Aorta (tissue), 5 donors: ENCODE measurements at regions not wholly inside any gene's neighbourhood (a gene's known extent, or its start where the extent isn't known, plus 50 kb on each side); places are given as distances from the start of the nearest gene placed in this dataset.
"Not testable (repeated sequence)": the region's sequence is repeated elsewhere in the genome, so short reads cannot be mapped to it uniquely, and the experiment has no call there.

Source experiments
- ATAC-seq: fragments of 200-7000 bp; cut with Tn5 transposase; one replicate; pipeline ENCODE4 v1.9.1; 2022; ENCODE audit warnings: moderate library complexity; ENCODE audit not compliant: low FRiP score
- DNase-seq, 2 donors: peaks; one replicate each; pipeline ENCODE4 v3.0.0-alpha.2; 2020
- H3K27ac ChIP-seq, 2 donors: one replicate each; pipeline ENCODE4 v1.5.1; 2013; ENCODE audit warnings: low read length in 2 of 2, mild to moderate bottlenecking in 2 of 2, moderate library complexity in 2 of 2, control low read depth in 1 of 2, inconsistent platforms in 1 of 2, low read depth in 1 of 2
- H3K27me3 ChIP-seq, 2 donors: one replicate each; pipeline ENCODE4 v1.6.1; 2013; ENCODE audit warnings: control low read depth in 1 of 2, low read length in 1 of 2, mild to moderate bottlenecking in 1 of 2, moderate library complexity in 1 of 2; ENCODE audit not compliant: insufficient read depth in 2 of 2, control insufficient read depth in 1 of 2
- H3K36me3 ChIP-seq, 2 donors: one replicate each; pipeline ENCODE4 v1.6.1; 2013; ENCODE audit warnings: control low read depth in 1 of 2, low read length in 1 of 2, mild to moderate bottlenecking in 1 of 2; ENCODE audit not compliant: insufficient read depth in 2 of 2, control insufficient read depth in 1 of 2
- H3K4me1 ChIP-seq, 2 donors: one replicate each; pipeline ENCODE4 v1.6.1; 2013; ENCODE audit warnings: low read length in 2 of 2, control low read depth in 1 of 2, mild to moderate bottlenecking in 1 of 2, moderate library complexity in 1 of 2; ENCODE audit not compliant: insufficient read depth in 2 of 2, control insufficient read depth in 1 of 2
- H3K4me3 ChIP-seq, 2 donors: one replicate each; pipeline ENCODE4 v1.5.1; 2013; ENCODE audit warnings: low read length in 2 of 2, control low read depth in 1 of 2, mild to moderate bottlenecking in 1 of 2
- H3K9me3 ChIP-seq: one replicate; pipeline ENCODE4 v1.6.1; 2013; ENCODE audit warnings: mild to moderate bottlenecking, low read length; ENCODE audit not compliant: control insufficient read depth
- WGBS, 2 donors: extraction: QIAGEN DNeasy Blood & Tissue Kit; methylation state at CpG; one replicate each; pipeline ENCODE4 v1.1.7; 2013; 5-methylcytosine and 5-hydroxymethylcytosine counted together
- intact Hi-C, 2 donors: fragments of 100-400 bp; cut with DNase I; formaldehyde crosslinking; loops; one replicate each; pipeline versions ENCODE4 v1.14.2 to v1.15.0; 2022
- donor health status: healthy with polysubstance abuse.
- donor health status: Bipolar disorder and iron deficiency.
- donor health status: DM: no; HTN: no; CAD: no.
- donor health status: DM: no; HTN: no; CAD: no.
- donor health status: DM: yes; HTN: yes; CAD: no.

- WGBS, 2 donors, result 85 to 89% methylated on average over 6 of the region's 6 CpGs
- ATAC-seq (no peak), DNase-seq (no peak)
- no peaks in the 10 kb centered on the region for H3K36me3 ChIP-seq
- H3K9me3 ChIP-seq, result peaks cover 3% of the 10 kb centered on the region
- H3K27me3 ChIP-seq, result no peaks in the 10 kb centered on the region
- H3K27ac ChIP-seq, result no peak overlapping the region
- no peaks in the 10 kb centered on the region for H3K4me1 ChIP-seq
- intact Hi-C loops, result loop anchor here (5.0 kb wide), 3 partner anchors 515 to 610 kb away; no protein-coding TSS in a partner anchor
- H3K4me3 ChIP-seq, result no peak overlapping the region
Observed at GRCh38 chr5:174937201-174938123, 213.1 kb downstream of the MSX2 start.

GRCh38 chr5:174935854-174936474, 211.6 kb downstream of the MSX2 start:
- Histone ChIP-seq H3K27me3 (no peaks in the 10 kb centered on the region), H3K9me3 (peaks cover 3% of the 10 kb centered on the region), H3K36me3 (no peaks in the 10 kb centered on the region), H3K4me1 (no peaks in the 10 kb centered on the region), H3K4me3 (no peak overlapping the region), H3K27ac (no peak overlapping the region)
- ATAC-seq, result no peak
- peak in 1 of 2 donors; percentile 58 for DNase-seq
- 21 to 22% methylated on average over 9 of the region's 9 CpGs for WGBS, 2 donors
- intact Hi-C loops, result loop anchor here (5.0 kb wide), 3 partner anchors 514 to 609 kb away; no protein-coding TSS in a partner anchor

GRCh38 chr5:174931033-174931432, 206.7 kb downstream of the MSX2 start:
- intact Hi-C loops, DNase-seq, ATAC-seq, H3K9me3 ChIP-seq, H3K27me3 ChIP-seq, H3K27ac ChIP-seq, H3K4me1 ChIP-seq, H3K36me3 ChIP-seq, H3K4me3 ChIP-seq: not testable (repeated sequence)
- 92 to 95% methylated on average over 4 of the region's 4 CpGs for WGBS, 2 donors

GRCh38 chr5:174925586-174925985, 201.2 kb downstream of the MSX2 start:
- no peaks in the 10 kb centered on the region for H3K4me1 ChIP-seq
- WGBS, 2 donors, result 93 to 94% methylated on average over 1 of the region's 1 CpG
- H3K36me3 ChIP-seq, result no peaks in the 10 kb centered on the region
- H3K9me3 ChIP-seq, result no peaks in the 10 kb centered on the region
- intact Hi-C loops, result no loop called here
- H3K27ac ChIP-seq, result no peak overlapping the region
- no peak overlapping the region for H3K4me3 ChIP-seq
- no peaks in the 10 kb centered on the region for H3K27me3 ChIP-seq
- DNase-seq (no peak), ATAC-seq (no peak)

- Histone ChIP-seq H3K4me3 (no peak overlapping the region), H3K9me3 (no peaks in the 10 kb centered on the region), H3K36me3 (no peaks in the 10 kb centered on the region), H3K27me3 (no peaks in the 10 kb centered on the region), H3K4me1 (no peaks in the 10 kb centered on the region), H3K27ac (no peak overlapping the region)
- DNase-seq, result no peak
- ATAC-seq, result no peak
- intact Hi-C loops, result no loop called here
- WGBS, 2 donors, result 94 to 97% methylated on average over 20 of the region's 20 CpGs
Observed at GRCh38 chr5:174922955-174923354, 198.6 kb downstream of the MSX2 start.

- 50 to 58% methylated on average over 8 of the region's 8 CpGs for WGBS, 2 donors
- no peak overlapping the region for H3K27ac ChIP-seq
- H3K9me3 ChIP-seq, result no peaks in the 10 kb centered on the region
- H3K36me3 ChIP-seq, result no peaks in the 10 kb centered on the region
- DNase-seq, result no peak
- H3K4me1 ChIP-seq, result no peaks in the 10 kb centered on the region
- no peaks in the 10 kb centered on the region for H3K27me3 ChIP-seq
- no peak overlapping the region for H3K4me3 ChIP-seq
- ATAC-seq, result no peak
- intact Hi-C loops, result no loop called here
Observed at GRCh38 chr5:174920906-174921550, 196.6 kb downstream of the MSX2 start.

GRCh38 chr5:174919351-174919750, 195.0 kb downstream of the MSX2 start:
- no peaks in the 10 kb centered on the region for H3K9me3 ChIP-seq
- ATAC-seq, result no peak
- intact Hi-C loops, result no loop called here
- no peak overlapping the region for H3K27ac ChIP-seq
- no peak for DNase-seq
- no peak overlapping the region for H3K4me3 ChIP-seq
- no peaks in the 10 kb centered on the region for H3K27me3 ChIP-seq
- no peaks in the 10 kb centered on the region for H3K4me1 ChIP-seq
- H3K36me3 ChIP-seq, result no peaks in the 10 kb centered on the region
- 88 to 91% methylated on average over 3 of the region's 3 CpGs for whole genome bisulfite sequencing, 2 donors

GRCh38 chr5:174918655-174919054, 194.3 kb downstream of the MSX2 start:
- Histone ChIP-seq H3K9me3 (no peaks in the 10 kb centered on the region), H3K4me3 (no peak overlapping the region), H3K27ac (no peak overlapping the region), H3K4me1 (no peaks in the 10 kb centered on the region), H3K36me3 (no peaks in the 10 kb centered on the region), H3K27me3 (no peaks in the 10 kb centered on the region)
- no peak for ATAC-seq
- 68 to 83% methylated on average over 1 of the region's 1 CpG for WGBS, 2 donors
- intact Hi-C loops, result no loop called here
- DNase-seq, result no peak
